ENCODE measurements at regions not wholly inside any gene's neighbourhood (a gene's known extent, or its start where the extent isn't known, plus 50 kb on each side); places are given as distances from the start of the nearest gene placed in this dataset.

DNA sequence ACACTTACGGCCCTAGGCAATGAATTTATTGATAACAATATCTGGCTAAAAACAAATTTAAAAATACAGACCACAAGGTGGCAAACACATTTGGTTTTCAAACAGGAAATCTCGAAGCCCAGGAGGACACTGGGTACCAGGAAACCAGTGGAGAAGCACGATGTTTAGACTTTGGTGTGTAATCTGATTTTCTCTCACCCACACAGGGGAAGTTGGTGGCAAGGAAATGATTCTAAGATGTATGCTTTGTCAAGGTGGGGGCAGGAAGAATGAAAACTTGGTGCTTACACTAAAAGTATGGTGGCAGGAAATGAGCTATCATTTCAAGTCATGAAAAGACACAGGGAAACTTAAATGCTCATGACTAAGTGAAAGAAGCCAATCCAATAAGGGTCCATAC is 113.2 kb upstream of the ANKRD1 start:
- peaks cover 24% of the 10 kb centered on the region for H3K27me3 ChIP-seq
- H3K9me3 ChIP-seq: no peaks in the 10 kb centered on the region
- TF ChIP-seq, protein P1, sequence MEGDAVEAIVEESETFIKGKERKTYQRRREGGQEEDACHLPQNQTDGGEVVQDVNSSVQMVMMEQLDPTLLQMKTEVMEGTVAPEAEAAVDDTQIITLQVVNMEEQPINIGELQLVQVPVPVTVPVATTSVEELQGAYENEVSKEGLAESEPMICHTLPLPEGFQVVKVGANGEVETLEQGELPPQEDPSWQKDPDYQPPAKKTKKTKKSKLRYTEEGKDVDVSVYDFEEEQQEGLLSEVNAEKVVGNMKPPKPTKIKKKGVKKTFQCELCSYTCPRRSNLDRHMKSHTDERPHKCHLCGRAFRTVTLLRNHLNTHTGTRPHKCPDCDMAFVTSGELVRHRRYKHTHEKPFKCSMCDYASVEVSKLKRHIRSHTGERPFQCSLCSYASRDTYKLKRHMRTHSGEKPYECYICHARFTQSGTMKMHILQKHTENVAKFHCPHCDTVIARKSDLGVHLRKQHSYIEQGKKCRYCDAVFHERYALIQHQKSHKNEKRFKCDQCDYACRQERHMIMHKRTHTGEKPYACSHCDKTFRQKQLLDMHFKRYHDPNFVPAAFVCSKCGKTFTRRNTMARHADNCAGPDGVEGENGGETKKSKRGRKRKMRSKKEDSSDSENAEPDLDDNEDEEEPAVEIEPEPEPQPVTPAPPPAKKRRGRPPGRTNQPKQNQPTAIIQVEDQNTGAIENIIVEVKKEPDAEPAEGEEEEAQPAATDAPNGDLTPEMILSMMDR (IDR thresholded peaks at IDR 0.05): no peak
- no peak overlapping the region for H3K4me3 ChIP-seq (ENCODE audit: low read depth in 1 of 2, low read length in 1 of 2)
- H3K27ac ChIP-seq: no peak overlapping the region
- no peaks in the 10 kb centered on the region for H3K36me3 ChIP-seq
- no peaks in the 10 kb centered on the region for H3K4me1 ChIP-seq (ENCODE audit: control insufficient read depth in 1 of 2, insufficient read depth in 1 of 2, low read depth in 1 of 2, low read length in 1 of 2)

DNA sequence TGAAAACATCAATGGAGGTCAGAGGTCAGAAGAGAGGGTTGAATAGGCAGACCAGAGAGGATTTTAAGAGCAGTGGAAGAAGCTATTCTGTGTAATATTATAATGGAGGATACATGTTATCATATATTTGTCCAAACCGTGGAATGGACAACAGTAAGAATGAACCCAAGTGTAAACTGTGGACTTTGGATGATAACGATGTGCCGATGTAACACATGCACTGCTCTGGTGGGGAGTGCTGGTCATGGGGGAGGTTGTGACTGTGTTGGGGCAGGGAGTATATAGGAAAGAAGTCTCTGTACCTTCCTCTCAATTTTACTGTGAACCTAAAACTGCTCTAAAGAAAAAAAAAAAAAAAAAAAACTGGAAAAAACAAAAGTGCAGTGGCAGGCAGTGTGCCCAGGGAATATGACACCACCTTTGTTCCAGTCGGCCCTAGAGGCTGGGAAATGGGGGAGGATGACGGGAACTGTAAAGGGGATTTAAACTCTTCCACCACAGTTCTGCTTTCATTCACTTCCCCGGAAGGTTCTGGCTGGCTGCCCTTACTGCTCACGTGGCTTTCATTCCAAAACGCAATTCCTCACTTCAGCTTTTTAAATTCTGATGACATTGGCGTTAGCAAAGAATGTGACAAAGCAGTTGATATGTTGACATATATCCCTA is 113.7 kb upstream of the ANKRD1 start:
- no peaks in the 10 kb centered on the region for H3K9me3 ChIP-seq
- H3K27ac ChIP-seq: no peak overlapping the region
- no peak overlapping the region for H3K4me3 ChIP-seq (ENCODE audit: low read depth in 1 of 2, low read length in 1 of 2)
- H3K4me1 ChIP-seq (ENCODE audit: control insufficient read depth in 1 of 2, insufficient read depth in 1 of 2, low read depth in 1 of 2, low read length in 1 of 2): no peaks in the 10 kb centered on the region
- TF ChIP-seq, protein P1 (IDR thresholded peaks at IDR 0.05): no peak
- H3K36me3 ChIP-seq: no peaks in the 10 kb centered on the region
- H3K27me3 ChIP-seq: peaks cover 24% of the 10 kb centered on the region

GRCh38 chr10:91035650-91036292 is 114.9 kb upstream of the ANKRD1 start:
- H3K27me3 ChIP-seq: peaks cover 26% of the 10 kb centered on the region
- H3K4me3 ChIP-seq (ENCODE audit: low read depth in 1 of 2, low read length in 1 of 2): no peak overlapping the region
- no peaks in the 10 kb centered on the region for H3K4me1 ChIP-seq (ENCODE audit: control insufficient read depth in 1 of 2, insufficient read depth in 1 of 2, low read depth in 1 of 2, low read length in 1 of 2)
- H3K9me3 ChIP-seq: no peaks in the 10 kb centered on the region
- H3K27ac ChIP-seq: no peak overlapping the region
- TF ChIP-seq, protein P1 (IDR thresholded peaks at IDR 0.05): no peak
- H3K36me3 ChIP-seq: no peaks in the 10 kb centered on the region

- no peak overlapping the region for H3K27ac ChIP-seq
- no peaks in the 10 kb centered on the region for H3K36me3 ChIP-seq
- H3K9me3 ChIP-seq: no peaks in the 10 kb centered on the region
- TF ChIP-seq, protein P1 (IDR thresholded peaks at IDR 0.05): no peak
- no peak overlapping the region for H3K4me3 ChIP-seq (ENCODE audit: low read depth in 1 of 2, low read length in 1 of 2)
- H3K4me1 ChIP-seq (ENCODE audit: control insufficient read depth in 1 of 2, insufficient read depth in 1 of 2, low read depth in 1 of 2, low read length in 1 of 2): no peaks in the 10 kb centered on the region
- peaks cover 25% of the 10 kb centered on the region for H3K27me3 ChIP-seq
Observed at GRCh38 chr10:91036807-91037411, 116.0 kb upstream of the ANKRD1 start.

DNA sequence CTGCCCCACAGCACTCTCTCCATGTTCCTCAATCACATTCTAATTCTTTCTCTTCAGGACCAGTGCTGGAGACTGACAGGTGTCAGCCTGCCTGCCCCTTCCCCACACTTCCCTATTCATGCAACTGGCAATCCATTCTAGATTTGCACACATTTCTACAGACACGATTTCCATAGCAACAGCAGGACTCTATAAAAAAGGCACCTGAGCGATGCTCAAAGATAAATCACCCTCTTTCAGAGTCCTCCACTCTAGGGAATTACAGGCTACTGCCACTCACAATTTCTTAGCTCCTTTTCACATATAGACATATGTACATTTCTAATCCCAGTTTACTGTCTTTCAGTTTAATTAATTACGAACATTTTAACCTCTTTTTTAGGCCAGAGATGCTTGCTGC is 118.1 kb upstream of the ANKRD1 start:
- Histone ChIP-seq H3K27ac (no peak overlapping the region), H3K9me3 (no peaks in the 10 kb centered on the region), H3K36me3 (no peaks in the 10 kb centered on the region), H3K27me3 (peaks cover 8% of the 10 kb centered on the region), H3K4me1 (ENCODE audit: control insufficient read depth in 1 of 2, insufficient read depth in 1 of 2, low read depth in 1 of 2, low read length in 1 of 2) (no peaks in the 10 kb centered on the region), H3K4me3 (ENCODE audit: low read depth in 1 of 2, low read length in 1 of 2) (no peak overlapping the region)
- TF ChIP-seq, protein P1 (IDR thresholded peaks at IDR 0.05): no peak
